ENCODE measurements at regions not wholly inside any gene's neighbourhood (a gene's known extent, or its start where the extent isn't known, plus 50 kb on each side); places are given as distances from the start of the nearest gene placed in this dataset.

- no peak for TF ChIP-seq CTCF (IDR thresholded peaks at IDR 0.05; ENCODE audit: poor library complexity)
- TF ChIP-seq EZH2 (IDR thresholded peaks at IDR 0.05; ENCODE audit: borderline replicate concordance), result no peak
These were observed 137.1 kb upstream of the ZNF618 start for GRCh38 chr9:113738893-113739604.

All from hepatocyte (in vitro differentiated cells).